ENCODE measurements at regions not wholly inside any gene's neighbourhood (a gene's known extent, or its start where the extent isn't known, plus 50 kb on each side); places are given as distances from the start of the nearest gene placed in this dataset.

GRCh38 chr1:56146449-56146848, 432.9 kb downstream of the PLPP3 start:
- Histone ChIP-seq H3K9me3 (ENCODE audit: control insufficient read depth, low read depth, low read length) (no peaks in the 10 kb centered on the region), H3T11ph (ENCODE audit: low read length) (no peak overlapping the region), H3K14ac (ENCODE audit: insufficient read depth, low read length) (no peak overlapping the region), H2BK12ac (ENCODE audit: insufficient read length, low read depth, low read length) (no peak overlapping the region), H3K23me2 (ENCODE audit: insufficient read length, low read depth, low read length, poor library complexity, severe bottlenecking) (no peaks in the 10 kb centered on the region), H3K79me2 (ENCODE audit: insufficient read depth, low read length) (no peaks in the 10 kb centered on the region), H3K79me1 (ENCODE audit: insufficient read depth, low read depth, low read length, poor library complexity, severe bottlenecking) (no peaks in the 10 kb centered on the region), H3K4me2 (ENCODE audit: insufficient read depth, insufficient read length, low read length) (no peak overlapping the region), H3K18ac (ENCODE audit: insufficient read length, low read depth, low read length) (no peak overlapping the region), H3K4me1 (ENCODE audit: insufficient read depth, low read length) (no peaks in the 10 kb centered on the region), H4K20me1 (ENCODE audit: control insufficient read depth, insufficient read depth, insufficient read length) (no peaks in the 10 kb centered on the region), H3K23ac (ENCODE audit: insufficient read length, low read depth, low read length) (no peak overlapping the region), H4K5ac (ENCODE audit: insufficient read length, low read depth, low read length) (no peak overlapping the region), H2BK120ac (ENCODE audit: low read depth, low read length, poor library complexity, severe bottlenecking) (no peak overlapping the region), H3K9ac (ENCODE audit: extremely low read depth, insufficient read length, low read length) (no peak overlapping the region), H4K8ac (replicated peaks; ENCODE audit: insufficient read length, low read depth, low read length) (no peak overlapping the region), H4K91ac (ENCODE audit: insufficient read length, low read depth, low read length) (no peak overlapping the region), H3K56ac (ENCODE audit: insufficient read length, low read depth, low read length) (no peak overlapping the region), H3K27me3 (ENCODE audit: insufficient read depth, low read length) (no peaks in the 10 kb centered on the region), H3K4ac (ENCODE audit: low read depth, low read length) (no peak overlapping the region), H2AK5ac (ENCODE audit: insufficient read length, low read length) (no peak overlapping the region), H2BK20ac (ENCODE audit: low read depth, low read length, poor library complexity, severe bottlenecking) (no peak overlapping the region), H2BK15ac (ENCODE audit: low read depth, low read length) (no peak overlapping the region), H2BK5ac (ENCODE audit: insufficient read length, low read length) (no peak overlapping the region), H3K27ac (ENCODE audit: insufficient read length, low read depth, low read length) (no peak overlapping the region), H2AFZ (ENCODE audit: low read length) (no peak overlapping the region)
- WGBS (ENCODE audit: extremely low coverage, insufficient read length, low lambda C conversion rate): no CpG with 5 or more reads among the region's 2 CpGs
- H3K36me3 Mint-ChIP-seq (ENCODE audit: insufficient read depth in 1 of 3, low read depth in 3 of 3): no peaks in the 10 kb centered on the region
- H3K4me3 Mint-ChIP-seq: no peak overlapping the region
- peak overlapping the region in 1 of 3 experiments; percentile 51; a peak in 1 of 7 replicates for H3K27ac Mint-ChIP-seq
- H3K4me1 Mint-ChIP-seq: no peaks in the 10 kb centered on the region
- peaks cover 2% of the 10 kb centered on the region for H3K27me3 Mint-ChIP-seq (ENCODE audit: low read depth)
- TF ChIP-seq CTCF (conservative IDR thresholded peaks at IDR 0.05): no peak
- no peak for DNase-seq
- no peaks in the 10 kb centered on the region for H3K9me3 Mint-ChIP-seq

Measured in H9 (cell line).